ENCODE measurements at regions not wholly inside any gene's neighbourhood (a gene's known extent, or its start where the extent isn't known, plus 50 kb on each side); places are given as distances from the start of the nearest gene placed in this dataset.

DNA sequence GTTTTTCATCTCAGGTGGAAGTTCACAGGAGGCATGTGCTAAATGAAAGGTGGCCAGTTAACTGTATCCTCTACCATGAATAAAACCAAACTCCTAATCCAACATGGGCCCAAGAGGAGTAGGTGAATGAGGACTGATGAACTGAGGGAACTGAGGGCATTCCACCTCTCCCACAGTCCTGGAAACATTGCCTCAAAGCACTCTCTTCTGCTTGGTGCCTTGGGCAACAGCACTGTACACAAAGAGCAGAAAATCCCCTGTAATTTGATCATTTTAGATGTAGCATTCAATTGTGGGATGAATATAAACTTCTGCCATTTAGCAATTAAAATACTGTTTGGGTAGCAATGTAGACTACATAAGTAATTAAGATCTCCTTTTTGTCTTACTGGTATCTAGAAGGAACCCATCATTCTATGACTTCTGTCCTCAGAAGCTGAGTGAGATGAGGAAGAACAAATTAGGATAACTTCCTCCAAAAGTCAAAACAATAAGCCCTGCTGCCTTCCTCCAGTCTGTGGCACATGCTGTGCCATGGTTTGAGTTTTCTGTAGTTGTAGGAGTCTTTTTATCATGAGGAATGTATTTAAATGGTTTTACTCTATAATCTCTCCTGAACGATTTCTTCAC is 86.7 kb upstream of the ZEB2 start:
- no peak for TF ChIP-seq POLR2A (IDR thresholded peaks at IDR 0.05; ENCODE audit: borderline replicate concordance, extremely low read depth, insufficient read depth, insufficient read length)
- no peak for TF ChIP-seq EGR1 (IDR thresholded peaks at IDR 0.05; ENCODE audit: low read depth)
- no peak for TF ChIP-seq EZH2 (IDR thresholded peaks at IDR 0.05)
